Stimulated activated CD4-positive, alpha-beta T cell treated with anti-CD3 and anti-CD28 coated beads, Interleukin-2, amount 100 ng/mL, for 48 hours (primary cell): ENCODE measurements at regions not wholly inside any gene's neighbourhood (a gene's known extent, or its start where the extent isn't known, plus 50 kb on each side); places are given as distances from the start of the nearest gene placed in this dataset.
"Not testable (repeated sequence)": the region's sequence is repeated elsewhere in the genome, so short reads cannot be mapped to it uniquely, and the experiment has no call there.

Experiments
- DNase-seq, 2 donors: peaks; one replicate each; pipeline ENCODE4 v3.0.0-alpha.2; 2020

- no peak for DNase-seq
Measured at GRCh38 chr5:57002959-57003485, 51.1 kb upstream of the MIER3 start.

DNA sequence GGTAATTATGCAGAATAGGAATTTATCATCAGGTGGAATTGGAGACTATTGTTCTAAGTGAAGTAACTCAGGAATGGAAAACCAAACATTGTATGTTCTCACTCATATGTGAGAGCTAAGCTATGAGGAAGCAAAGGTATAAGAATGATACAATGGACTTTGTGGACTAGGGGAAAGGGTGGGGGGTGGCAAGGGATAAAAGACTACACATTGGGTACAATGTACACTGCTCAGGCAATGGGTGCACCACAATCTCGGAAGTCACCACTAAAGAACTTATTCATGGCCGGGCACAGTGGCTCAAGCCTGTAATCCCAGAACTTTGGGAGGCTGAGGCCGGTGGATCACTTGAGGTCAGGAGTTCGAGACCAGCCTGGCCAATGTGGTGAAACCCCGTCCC is 51.6 kb upstream of the MIER3 start:
- DNase-seq = not testable (repeated sequence)

GRCh38 chr5:57004800-57005199 is 52.9 kb upstream of the MIER3 start:
- DNase-seq = no peak

- DNase-seq = no peak
Measured at GRCh38 chr5:57007344-57007743, 55.4 kb upstream of the MIER3 start.

DNA sequence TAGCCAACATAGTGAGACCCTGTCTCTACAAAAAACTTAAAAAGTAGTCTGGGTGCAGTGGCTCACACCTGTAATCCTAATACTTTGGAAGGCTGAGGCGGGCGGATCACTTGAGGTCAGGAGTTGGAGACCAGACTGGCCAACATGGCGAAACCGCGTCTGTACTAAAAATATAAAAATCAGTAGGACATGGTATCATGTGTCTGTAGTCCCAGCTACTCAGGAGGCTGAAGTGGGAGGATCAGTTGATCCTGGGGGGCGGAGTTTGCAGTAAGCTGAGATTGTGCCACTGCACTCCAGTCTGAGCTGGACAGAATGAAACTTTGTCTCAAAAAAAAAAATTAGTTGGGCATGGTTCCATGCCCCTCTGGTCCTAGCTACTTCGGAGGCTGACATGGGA is 57.9 kb upstream of the MIER3 start:
- DNase-seq = no peak

DNA sequence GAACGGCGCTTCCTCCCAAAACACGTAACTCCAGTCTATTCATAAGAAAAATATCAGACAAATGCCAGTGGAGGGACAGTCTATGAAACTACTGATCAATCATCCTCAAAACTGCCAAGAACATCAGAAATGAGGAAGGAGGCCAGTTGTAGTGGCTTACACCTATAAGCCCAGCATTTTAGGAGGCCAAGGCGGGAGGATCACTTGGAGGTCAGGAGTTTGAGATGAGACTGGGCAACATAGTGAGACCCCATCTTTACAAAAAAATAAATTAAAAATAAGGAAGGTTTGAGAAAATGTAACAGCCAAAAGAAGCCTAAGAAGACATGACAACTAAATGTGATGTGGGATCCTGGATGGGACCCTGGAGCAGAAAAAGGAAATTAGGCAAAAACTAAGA is 58.9 kb upstream of the MIER3 start:
- DNase-seq = no peak

GRCh38 chr5:57012511-57012910 is 60.6 kb upstream of the MIER3 start:
- no peak for DNase-seq

DNA sequence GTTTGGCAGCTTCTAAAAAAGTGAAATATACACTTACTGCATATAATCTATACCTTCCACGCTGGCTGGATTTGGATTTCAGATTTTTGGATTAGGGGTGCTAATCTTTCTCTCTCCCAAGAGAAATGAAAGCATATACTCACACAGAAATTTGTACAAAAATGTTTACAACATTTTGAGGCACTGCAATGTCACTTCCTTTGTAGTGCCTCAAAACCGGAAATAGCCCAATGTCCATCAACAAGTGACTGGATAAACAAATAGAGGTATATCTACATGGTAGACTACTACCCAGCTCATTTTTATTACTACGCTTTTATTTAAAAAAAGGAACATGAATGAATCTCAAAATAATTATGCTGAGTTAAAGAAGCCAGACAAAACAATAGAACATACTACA is 74.0 kb upstream of the MIER3 start:
- DNase-seq = no peak

GRCh38 chr5:57028161-57028560 is 76.2 kb upstream of the MIER3 start:
- DNase-seq = no peak

GRCh38 chr5:57032151-57032551 is 80.2 kb upstream of the MIER3 start:
- DNase-seq = no peak

GRCh38 chr5:57033103-57033502 is 81.2 kb upstream of the MIER3 start:
- no peak for DNase-seq

GRCh38 chr5:57033503-57033902 is 81.6 kb upstream of the MIER3 start:
- no peak for DNase-seq

DNA sequence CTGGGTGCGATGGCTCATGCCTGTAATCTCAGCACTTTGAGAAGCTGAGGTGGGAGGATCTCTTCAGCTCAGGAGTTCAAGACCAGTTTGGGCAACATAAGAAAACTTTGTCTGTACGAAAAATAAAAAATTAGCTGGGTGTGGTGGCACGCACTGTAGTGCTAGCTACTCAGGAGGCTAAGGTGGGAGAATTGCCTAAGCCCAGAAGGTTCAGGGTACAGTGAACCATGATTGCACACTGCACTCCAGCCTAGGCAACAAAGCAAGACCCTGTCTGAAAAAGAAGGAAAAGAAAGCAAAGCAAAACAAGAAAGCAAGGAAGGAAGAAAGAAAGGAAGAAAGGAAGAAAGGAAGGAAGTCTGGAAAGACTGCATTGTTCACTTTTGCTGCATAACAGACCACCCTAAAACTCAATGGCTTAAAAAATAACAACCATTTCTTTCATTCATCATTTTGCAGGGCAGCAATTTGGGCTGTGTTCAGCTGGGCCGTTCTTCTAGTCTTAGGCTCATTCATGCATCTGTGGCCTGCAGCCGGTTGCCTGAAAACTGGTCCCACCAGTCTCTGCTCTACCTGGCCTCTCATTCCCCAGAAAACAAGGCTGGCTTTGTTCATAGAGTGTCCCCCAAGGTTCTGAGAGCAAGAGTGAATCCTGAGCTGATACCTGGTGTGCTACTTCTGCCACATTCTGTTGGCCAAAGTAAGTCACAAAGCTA is 82.4 kb upstream of the MIER3 start:
- no peak for DNase-seq

GRCh38 chr5:57035955-57036354 is 84.0 kb upstream of the MIER3 start:
- DNase-seq = no peak

GRCh38 chr5:57036761-57037160 is 84.8 kb upstream of the MIER3 start:
- no peak for DNase-seq

- DNase-seq = no peak
Measured at GRCh38 chr5:57037355-57037754, 85.4 kb upstream of the MIER3 start.

GRCh38 chr5:57041570-57041969 is 89.6 kb upstream of the MIER3 start:
- DNase-seq = no peak

GRCh38 chr5:57042524-57042931 is 90.6 kb upstream of the MIER3 start:
- DNase-seq = no peak

DNA sequence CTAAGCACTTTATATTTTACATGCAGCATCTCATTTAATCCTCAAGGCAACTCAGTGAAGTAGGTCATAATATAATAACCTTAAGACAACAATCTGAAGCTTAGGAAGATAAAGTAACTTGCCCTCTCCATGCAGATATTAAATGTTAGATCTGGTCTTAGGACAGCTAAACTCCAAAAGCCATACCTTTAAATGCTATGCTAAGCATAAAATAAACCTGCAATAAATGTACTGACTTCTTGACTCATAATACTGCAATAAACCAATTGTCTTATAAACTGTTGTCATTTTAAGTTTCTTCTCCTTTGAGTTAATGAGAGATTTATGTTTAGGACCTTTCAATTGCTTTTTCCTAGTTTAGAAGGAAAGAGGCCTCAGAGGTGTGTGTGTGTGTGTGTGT is 102.2 kb upstream of the MIER3 start:
- DNase-seq = no peak

DNA sequence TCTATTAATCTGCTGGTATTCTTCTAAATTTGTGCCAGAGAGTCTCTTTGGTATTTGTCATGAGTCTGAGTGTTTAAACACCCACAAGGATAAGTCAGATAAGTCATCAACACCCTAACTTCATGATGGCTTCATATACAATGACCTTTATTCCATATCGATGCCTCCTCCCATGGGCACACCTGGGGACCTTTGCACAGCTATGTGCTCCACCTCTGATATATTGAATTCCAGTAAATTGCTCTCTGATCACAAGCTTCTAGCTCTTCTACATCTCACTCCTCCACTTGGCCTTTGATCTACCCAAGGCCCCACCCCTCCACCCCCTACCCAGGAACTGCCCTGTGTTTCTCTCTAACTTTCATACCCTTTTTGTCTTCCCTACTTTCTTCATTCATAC is 102.7 kb upstream of the MIER3 start:
- no peak for DNase-seq

DNA sequence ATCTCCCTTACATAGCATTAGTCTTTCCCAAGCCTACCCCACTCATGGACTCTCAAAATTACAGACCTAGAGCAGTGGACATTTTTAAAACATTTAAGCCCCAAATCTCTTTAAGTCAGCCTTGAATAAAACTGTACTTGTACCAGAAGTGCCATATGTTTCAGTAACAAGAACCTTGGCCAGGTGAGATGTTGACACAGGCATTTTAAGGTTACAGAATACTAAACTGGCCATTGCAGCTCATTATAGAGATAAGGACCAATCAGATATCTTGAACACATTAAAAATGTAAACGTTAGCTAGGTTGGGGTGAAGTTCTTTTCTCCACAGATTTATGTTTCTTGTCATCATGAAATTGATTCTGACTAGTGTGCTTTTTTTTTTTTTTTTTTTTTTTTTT is 103.8 kb upstream of the MIER3 start:
- DNase-seq = no peak

GRCh38 chr5:57063773-57064172 is 110.1 kb upstream of the GPBP1 start:
- DNase-seq = no peak

DNA sequence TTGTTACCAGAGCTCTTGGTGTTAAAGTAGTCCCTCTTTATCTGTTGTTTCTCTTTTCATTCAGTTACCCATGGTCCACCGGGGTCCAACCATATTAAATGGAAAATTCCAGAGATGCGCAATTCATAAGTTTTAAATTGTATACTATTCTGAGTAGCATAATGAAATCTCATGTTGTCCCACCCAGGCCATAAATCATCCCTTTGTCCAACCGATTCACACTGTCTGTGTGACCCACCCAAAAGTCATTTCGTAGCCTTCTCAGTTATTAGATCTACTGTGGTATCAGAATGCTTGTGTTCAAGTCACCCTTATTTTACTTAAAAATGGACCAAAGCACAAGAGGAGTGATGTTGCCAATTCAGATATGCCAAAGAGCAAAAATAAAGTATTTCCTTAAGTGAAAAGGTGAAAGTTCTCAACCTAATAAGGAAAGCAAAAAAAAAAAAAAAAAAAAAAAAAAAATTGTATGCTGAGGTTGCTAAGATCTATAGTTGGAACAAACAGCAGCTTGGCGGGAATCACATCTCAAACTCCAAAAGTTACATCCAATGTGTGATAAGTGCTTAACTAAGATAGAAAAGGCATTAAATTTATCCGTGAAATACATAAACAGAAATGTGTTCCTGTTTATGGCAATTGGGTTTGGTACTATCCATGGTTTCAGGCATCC is 106.8 kb upstream of the GPBP1 start:
- no peak for DNase-seq

GRCh38 chr5:57067597-57067924 is 106.3 kb upstream of the GPBP1 start:
- DNase-seq = no peak
